PFSK-1 (cell line): ENCODE measurements at regions not wholly inside any gene's neighbourhood (a gene's known extent, or its start where the extent isn't known, plus 50 kb on each side); places are given as distances from the start of the nearest gene placed in this dataset.

Experiments used
- POLR2AphosphoS5 ChIP-seq: IDR thresholded peaks from 2 replicates; pipeline ENCODE4 v1.6.1; 2012; ENCODE audit warnings: low read depth, mild to moderate bottlenecking, control low read depth, low read length, moderate library complexity
- SIN3A ChIP-seq: IDR thresholded peaks from 2 replicates; pipeline ENCODE4 v1.6.1; 2012; ENCODE audit warnings: mild to moderate bottlenecking, low read length, moderate library complexity, borderline replicate concordance; ENCODE audit not compliant: insufficient read depth

- TF ChIP-seq POLR2AphosphoS5 (no peak), SIN3A (no peak)
These were observed 127.2 kb downstream of the BBS10 start for GRCh38 chr12:76220980-76221379.
